ENCODE measurements at regions not wholly inside any gene's neighbourhood (a gene's known extent, or its start where the extent isn't known, plus 50 kb on each side); places are given as distances from the start of the nearest gene placed in this dataset. TPM values are rescaled to one million over a fixed set of nuclear protein-coding genes. Genes with fewer than 3 reads are reported as not detected.

GRCh38 chr9:107229241-107229741, 53.8 kb upstream of the RAD23B start:
- CTCF ChIA-PET = interaction anchor here (1.0 kb wide), 1 partner anchor 112 kb away, joined by 4 read pairs; no protein-coding TSS in a partner anchor
- TF ChIP-seq CTCF (IDR thresholded peaks at IDR 0.05; ENCODE audit: low read depth, low read length) = no peak
- no peak for DNase-seq (ENCODE audit: low read depth, low spot score)

More at GRCh38 chr9:107229241-107229741, 53.8 kb upstream of the RAD23B start:
- POLR2A ChIA-PET = interaction anchor here (0.6 kb wide), 1 partner anchor 68 kb away, joined by 7 read pairs; no protein-coding TSS in a partner anchor
- H3K27me3 ChIP-seq (ENCODE audit: control insufficient read depth, insufficient read depth, low read length) = no peaks in the 10 kb centered on the region
- no peak overlapping the region for H3K27ac ChIP-seq (ENCODE audit: low read depth, low read length)
- H3K4me3 ChIP-seq (ENCODE audit: low read depth, low read length) = no peak overlapping the region
- no peaks in the 10 kb centered on the region for H3K9me3 ChIP-seq (ENCODE audit: control insufficient read depth, insufficient read depth, low read length)

Small RNA genes lying in the stretch of these regions (small RNA-seq; reads per million reads assigned to genes)
- not detected for gene AL807761.1 (ENCODE audit: insufficient read length, low read depth)

Data from AG04450 (cell line).